ENCODE measurements at regions not wholly inside any gene's neighbourhood (a gene's known extent, or its start where the extent isn't known, plus 50 kb on each side); places are given as distances from the start of the nearest gene placed in this dataset.

- TF ChIP-seq POLR2A (IDR thresholded peaks at IDR 0.05) (no peak), CTCF (IDR thresholded peaks at IDR 0.05) (no peak)
- 83 to 85% methylated on average over 15 of the region's 15 CpGs for WGBS, 2 donors
- intact Hi-C loops (cut with DNase I; ENCODE audit: low total_unique reads), result no loop called here
- no peak overlapping the region for H3K4me3 ChIP-seq (ENCODE audit: low read depth, poor library complexity, severe bottlenecking)
- DNase-seq (ENCODE audit: low spot score in 2 of 2), result no peak
These were observed 239.7 kb upstream of the MYO3A start for GRCh38 chr10:25694206-25694933.

GRCh38 chr10:25694971-25695370 is 239.1 kb upstream of the MYO3A start:
- no peak for DNase-seq (ENCODE audit: low spot score in 2 of 2)
- intact Hi-C loops (cut with DNase I; ENCODE audit: low total_unique reads), result no loop called here
- WGBS, 2 donors, result 65% methylated on average over 3 of the region's 3 CpGs
- no peak overlapping the region for H3K4me3 ChIP-seq (ENCODE audit: low read depth, poor library complexity, severe bottlenecking)
- TF ChIP-seq POLR2A (IDR thresholded peaks at IDR 0.05), result no peak
- TF ChIP-seq CTCF (IDR thresholded peaks at IDR 0.05), result no peak

- no peak for DNase-seq (ENCODE audit: low spot score in 2 of 2)
- H3K4me3 ChIP-seq (ENCODE audit: low read depth, poor library complexity, severe bottlenecking), result no peak overlapping the region
- 59 to 74% methylated on average over 3 of the region's 3 CpGs for WGBS, 2 donors
- TF ChIP-seq POLR2A (IDR thresholded peaks at IDR 0.05) (no peak), CTCF (IDR thresholded peaks at IDR 0.05) (no peak)
- intact Hi-C loops (cut with DNase I; ENCODE audit: low total_unique reads), result no loop called here
These were observed 238.4 kb upstream of the MYO3A start for GRCh38 chr10:25695586-25695985.

GRCh38 chr10:25696013-25696708 is 237.9 kb upstream of the MYO3A start:
- peak in 1 of 2 donors; percentile 60 for DNase-seq (ENCODE audit: low spot score in 2 of 2)
- intact Hi-C loops (cut with DNase I; ENCODE audit: low total_unique reads), result no loop called here
- H3K4me3 ChIP-seq (ENCODE audit: low read depth, poor library complexity, severe bottlenecking), result no peak overlapping the region
- TF ChIP-seq CTCF (IDR thresholded peaks at IDR 0.05) (no peak), POLR2A (IDR thresholded peaks at IDR 0.05) (no peak)
- WGBS, 2 donors, result 87 to 89% methylated on average over 6 of the region's 6 CpGs

- no peak overlapping the region for H3K4me3 ChIP-seq (ENCODE audit: low read depth, poor library complexity, severe bottlenecking)
- no peak for DNase-seq (ENCODE audit: low spot score in 2 of 2)
- intact Hi-C loops (cut with DNase I; ENCODE audit: low total_unique reads), result no loop called here
- 75 to 86% methylated on average over 5 of the region's 5 CpGs for WGBS, 2 donors
- TF ChIP-seq CTCF (IDR thresholded peaks at IDR 0.05), result no peak
- no peak for TF ChIP-seq POLR2A (IDR thresholded peaks at IDR 0.05)
These were observed 236.6 kb upstream of the MYO3A start for GRCh38 chr10:25697412-25697811.
